HG03432 (cell line): ENCODE measurements at regions not wholly inside any gene's neighbourhood (a gene's known extent, or its start where the extent isn't known, plus 50 kb on each side); places are given as distances from the start of the nearest gene placed in this dataset.

Experiments
- ATAC-seq: cut with Tn5 transposase; IDR thresholded peaks from one replicate; pipeline ENCODE4 v1.9.1; 2021; ENCODE audit warnings: mild to moderate bottlenecking, moderate library complexity; ENCODE audit not compliant: unreplicated experiment

- no peak for ATAC-seq
Observed at GRCh38 chr2:21599417-21599816, 475.6 kb downstream of the TDRD15 start.

- no peak for ATAC-seq
Observed at GRCh38 chr2:21602789-21603188, 479.0 kb downstream of the TDRD15 start.

- no peak for ATAC-seq
Observed at GRCh38 chr2:21607572-21607971, 483.8 kb downstream of the TDRD15 start.

- ATAC-seq, result no peak
Observed at GRCh38 chr2:21610304-21610703, 486.5 kb downstream of the TDRD15 start.

- no peak for ATAC-seq
Observed at GRCh38 chr2:21617885-21618434, 494.2 kb downstream of the TDRD15 start.

- ATAC-seq, result no peak
Observed at GRCh38 chr2:21620771-21621170, 497.0 kb downstream of the TDRD15 start.

- no peak for ATAC-seq
Observed at GRCh38 chr2:21627938-21628337, 504.2 kb downstream of the TDRD15 start.

GRCh38 chr2:21633015-21633414 lies 509.2 kb downstream of the TDRD15 start:
- ATAC-seq, result no peak

GRCh38 chr2:21633466-21633865 lies 509.7 kb downstream of the TDRD15 start:
- ATAC-seq, result no peak

GRCh38 chr2:21633911-21634310 lies 510.1 kb downstream of the TDRD15 start:
- no peak for ATAC-seq

- ATAC-seq, result no peak
Observed at GRCh38 chr2:21640046-21640445, 516.3 kb downstream of the TDRD15 start.

- no peak for ATAC-seq
Observed at GRCh38 chr2:21642647-21643046, 518.9 kb downstream of the TDRD15 start.

GRCh38 chr2:21643180-21643579 lies 519.4 kb downstream of the TDRD15 start:
- no peak for ATAC-seq

GRCh38 chr2:21644266-21644665 lies 520.5 kb downstream of the TDRD15 start:
- ATAC-seq, result no peak

- no peak for ATAC-seq
Observed at GRCh38 chr2:21646345-21646744, 522.6 kb downstream of the TDRD15 start.

GRCh38 chr2:21650569-21650968 lies 526.8 kb downstream of the TDRD15 start:
- no peak for ATAC-seq

GRCh38 chr2:21655136-21655535 lies 531.4 kb downstream of the TDRD15 start:
- no peak for ATAC-seq

- no peak for ATAC-seq
Observed at GRCh38 chr2:21656330-21657075, 532.7 kb downstream of the TDRD15 start.

- no peak for ATAC-seq
Observed at GRCh38 chr2:21657445-21657844, 533.7 kb downstream of the TDRD15 start.

GRCh38 chr2:21658269-21658668 lies 534.5 kb downstream of the TDRD15 start:
- ATAC-seq, result no peak

- no peak for ATAC-seq
Observed at GRCh38 chr2:21658907-21659477, 535.2 kb downstream of the TDRD15 start.

GRCh38 chr2:21664083-21664482 lies 540.3 kb downstream of the TDRD15 start:
- no peak for ATAC-seq
